D721Med (cell line): ENCODE measurements at regions not wholly inside any gene's neighbourhood (a gene's known extent, or its start where the extent isn't known, plus 50 kb on each side); places are given as distances from the start of the nearest gene placed in this dataset.

Experiments
- DNase-seq: peaks from one replicate; pipeline ENCODE4 v3.0.0; 2011; ENCODE audit warnings: low spot score; ENCODE audit not compliant: insufficient read length
- FAIRE-seq: peaks from 2 replicates; lab custom pipeline; 2011; peaks lifted over from hg19 to GRCh38; lab: Jason Lieb, UNC
- TF ChIP-seq, protein P1 (sequence below): IDR thresholded peaks from 2 replicates; pipeline ENCODE4 v1.5.1; 2012; ENCODE audit warnings: mild to moderate bottlenecking, control low read depth; ENCODE audit not compliant: insufficient read depth; ENCODE audit errors: missing control alignments

- FAIRE-seq: no peak
These were observed 100.3 kb upstream of the NCOR2 start for GRCh38 chr12:124667506-124668326.

GRCh38 chr12:124666722-124667259, 99.4 kb upstream of the NCOR2 start:
- no peak for FAIRE-seq
- no peak for DNase-seq
- TF ChIP-seq, protein P1, sequence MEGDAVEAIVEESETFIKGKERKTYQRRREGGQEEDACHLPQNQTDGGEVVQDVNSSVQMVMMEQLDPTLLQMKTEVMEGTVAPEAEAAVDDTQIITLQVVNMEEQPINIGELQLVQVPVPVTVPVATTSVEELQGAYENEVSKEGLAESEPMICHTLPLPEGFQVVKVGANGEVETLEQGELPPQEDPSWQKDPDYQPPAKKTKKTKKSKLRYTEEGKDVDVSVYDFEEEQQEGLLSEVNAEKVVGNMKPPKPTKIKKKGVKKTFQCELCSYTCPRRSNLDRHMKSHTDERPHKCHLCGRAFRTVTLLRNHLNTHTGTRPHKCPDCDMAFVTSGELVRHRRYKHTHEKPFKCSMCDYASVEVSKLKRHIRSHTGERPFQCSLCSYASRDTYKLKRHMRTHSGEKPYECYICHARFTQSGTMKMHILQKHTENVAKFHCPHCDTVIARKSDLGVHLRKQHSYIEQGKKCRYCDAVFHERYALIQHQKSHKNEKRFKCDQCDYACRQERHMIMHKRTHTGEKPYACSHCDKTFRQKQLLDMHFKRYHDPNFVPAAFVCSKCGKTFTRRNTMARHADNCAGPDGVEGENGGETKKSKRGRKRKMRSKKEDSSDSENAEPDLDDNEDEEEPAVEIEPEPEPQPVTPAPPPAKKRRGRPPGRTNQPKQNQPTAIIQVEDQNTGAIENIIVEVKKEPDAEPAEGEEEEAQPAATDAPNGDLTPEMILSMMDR: no peak

More at GRCh38 chr12:124667506-124668326, 100.3 kb upstream of the NCOR2 start:
- DNase-seq: no peak
- TF ChIP-seq, protein P1: no peak

DNA sequence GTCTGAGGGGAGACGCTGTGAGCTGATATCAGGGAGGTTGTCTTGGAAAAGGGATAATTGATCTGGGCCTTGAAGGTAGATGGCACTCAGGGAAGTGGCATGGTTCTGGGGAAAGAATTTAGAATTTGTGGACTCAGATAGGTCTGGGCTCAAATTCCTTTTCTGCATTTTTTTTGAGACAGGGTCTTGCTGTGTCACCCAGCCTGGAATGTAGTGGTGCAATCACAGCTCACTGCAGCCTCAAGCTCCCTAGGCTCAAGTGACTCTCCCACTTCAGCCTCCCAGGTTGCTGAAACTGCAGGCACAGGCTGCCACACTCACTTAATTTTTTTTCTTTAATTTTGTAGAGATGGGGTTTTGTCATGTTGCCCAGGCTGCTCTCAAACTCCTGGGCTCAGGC, 98.1 kb upstream of the NCOR2 start:
- TF ChIP-seq, protein P1: no peak
- no peak for FAIRE-seq
- no peak for DNase-seq

- no peak for FAIRE-seq
- TF ChIP-seq, protein P1: no peak
These were observed 97.1 kb upstream of the NCOR2 start for GRCh38 chr12:124664395-124665111.

DNA sequence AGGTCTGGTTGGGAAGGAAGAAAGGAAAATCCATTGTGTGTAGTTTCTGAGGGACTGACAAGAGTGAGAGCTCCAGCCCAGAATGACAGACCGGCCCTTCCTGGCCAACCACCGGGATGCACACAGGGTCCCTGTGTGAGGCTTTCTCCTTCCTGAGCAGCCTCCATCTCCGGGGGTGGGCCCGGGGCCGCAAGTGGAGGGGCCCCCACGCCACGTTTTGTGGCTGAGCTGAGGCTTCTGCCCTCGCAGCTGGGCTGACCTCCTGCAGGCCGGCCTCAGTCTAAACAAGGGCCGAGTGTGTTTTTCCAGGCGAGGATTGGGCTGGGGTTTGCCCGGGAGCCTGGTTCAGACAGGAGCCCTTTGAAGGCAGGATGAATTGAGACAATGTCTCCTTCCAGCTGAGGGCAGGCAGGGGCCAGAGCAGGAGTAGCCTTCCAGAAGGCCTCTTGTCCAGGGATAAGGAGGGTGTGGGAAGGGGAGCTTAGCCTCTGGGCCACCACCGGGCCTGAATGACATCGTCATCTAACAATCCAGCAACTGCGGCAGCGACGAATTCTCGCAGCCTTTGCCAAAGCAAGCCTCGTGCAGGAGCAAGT, 96.5 kb upstream of the NCOR2 start:
- FAIRE-seq: no peak
- TF ChIP-seq, protein P1: no peak
- DNase-seq: no peak

More at GRCh38 chr12:124664395-124665111, 97.1 kb upstream of the NCOR2 start:
- no peak for DNase-seq

DNA sequence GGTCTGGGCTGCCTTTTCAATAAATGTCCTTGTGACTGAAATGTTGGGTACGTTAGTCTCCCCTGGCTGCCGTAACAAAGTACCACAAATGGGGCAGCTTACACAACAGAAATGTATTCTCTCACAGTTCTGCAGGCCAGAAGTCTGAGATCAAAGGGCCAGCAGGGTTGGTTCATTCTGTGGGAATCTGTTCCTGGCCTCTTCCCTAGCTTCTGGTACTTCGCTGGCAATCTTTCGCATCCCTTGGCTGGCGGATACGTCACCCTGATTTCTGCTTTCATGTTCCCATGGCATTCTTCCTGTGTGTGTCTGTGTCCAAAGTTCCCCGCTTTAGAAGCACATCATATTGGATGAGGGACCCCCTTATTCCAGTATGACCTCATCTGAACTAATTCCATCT, 95.8 kb upstream of the NCOR2 start:
- TF ChIP-seq, protein P1: no peak
- no peak for FAIRE-seq
- DNase-seq: no peak
